H9 (cell line): ENCODE measurements at regions not wholly inside any gene's neighbourhood (a gene's known extent, or its start where the extent isn't known, plus 50 kb on each side); places are given as distances from the start of the nearest gene placed in this dataset.

Source experiments
- DNase-seq: peaks from one replicate; pipeline ENCODE4 v3.0.0-alpha.2; 2017
- H2AFZ ChIP-seq: one replicate; pipeline ENCODE4 v1.6.1; 2013; ENCODE audit warnings: mild to moderate bottlenecking, low read length, control low read depth, moderate library complexity
- H2AK5ac ChIP-seq: 2 replicates; pipeline ENCODE4 v1.6.1; 2013; ENCODE audit warnings: low read length, control low read depth, mixed read lengths; ENCODE audit not compliant: insufficient read length
- H2BK120ac ChIP-seq: one replicate; pipeline ENCODE4 v1.6.1; 2013; ENCODE audit warnings: low read depth, mild to moderate bottlenecking, low read length, control low read depth, inconsistent platforms; ENCODE audit not compliant: poor library complexity, severe bottlenecking
- H2BK12ac ChIP-seq: 2 replicates; pipeline ENCODE4 v1.6.1; 2013; ENCODE audit warnings: low read length, control low read depth, mixed read lengths, low read depth; ENCODE audit not compliant: insufficient read length
- H2BK15ac ChIP-seq: 2 replicates; pipeline ENCODE4 v1.6.1; 2013; ENCODE audit warnings: low read depth, low read length, control low read depth
- H2BK20ac ChIP-seq: one replicate; pipeline ENCODE4 v1.6.1; 2013; ENCODE audit warnings: low read depth, mild to moderate bottlenecking, low read length, control low read depth, inconsistent platforms; ENCODE audit not compliant: poor library complexity, severe bottlenecking
- H2BK5ac ChIP-seq: 2 replicates; pipeline ENCODE4 v1.6.1; 2013; ENCODE audit warnings: low read length, control low read depth, mixed read lengths; ENCODE audit not compliant: insufficient read length
- H3K14ac ChIP-seq: 2 replicates; pipeline ENCODE4 v1.6.1; 2013; ENCODE audit warnings: low read length, control low read depth; ENCODE audit not compliant: insufficient read depth
- H3K18ac ChIP-seq: 2 replicates; pipeline ENCODE4 v1.6.1; 2013; ENCODE audit warnings: low read depth, mild to moderate bottlenecking, mixed read lengths, low read length, control low read depth; ENCODE audit not compliant: insufficient read length
- H3K23ac ChIP-seq: 2 replicates; pipeline ENCODE4 v1.6.1; 2013; ENCODE audit warnings: low read length, control low read depth, mixed read lengths, low read depth; ENCODE audit not compliant: insufficient read length
- H3K23me2 ChIP-seq: 2 replicates; pipeline ENCODE4 v1.6.1; 2013; ENCODE audit warnings: low read depth, mild to moderate bottlenecking, mixed read lengths, low read length, control low read depth; ENCODE audit not compliant: insufficient read length, poor library complexity, severe bottlenecking
- H3K27ac ChIP-seq: 2 replicates; pipeline ENCODE4 v1.5.1; 2013; ENCODE audit warnings: low read length, control low read depth, mixed read lengths, low read depth; ENCODE audit not compliant: insufficient read length
- H3K27me3 ChIP-seq: 2 replicates; pipeline ENCODE4 v1.6.1; 2013; ENCODE audit warnings: low read length, control low read depth, inconsistent platforms; ENCODE audit not compliant: insufficient read depth
- H3K4ac ChIP-seq: 2 replicates; pipeline ENCODE4 v1.6.1; 2013; ENCODE audit warnings: low read depth, mild to moderate bottlenecking, control low read depth, inconsistent platforms, low read length, moderate library complexity
- H3K4me1 ChIP-seq: 2 replicates; pipeline ENCODE4 v1.6.1; 2013; ENCODE audit warnings: low read length, control low read depth, inconsistent platforms; ENCODE audit not compliant: insufficient read depth
- H3K4me2 ChIP-seq: 2 replicates; pipeline ENCODE4 v1.6.1; 2013; ENCODE audit warnings: low read length, control low read depth, mixed read lengths; ENCODE audit not compliant: insufficient read length, insufficient read depth
- H3K56ac ChIP-seq: 2 replicates; pipeline ENCODE4 v1.6.1; 2013; ENCODE audit warnings: low read depth, mild to moderate bottlenecking, mixed read lengths, low read length, control low read depth; ENCODE audit not compliant: insufficient read length
- H3K79me1 ChIP-seq: 2 replicates; pipeline ENCODE4 v1.6.1; 2013; ENCODE audit warnings: low read depth, mild to moderate bottlenecking, moderate library complexity, low read length, control low read depth, inconsistent platforms; ENCODE audit not compliant: insufficient read depth, poor library complexity, severe bottlenecking
- H3K79me2 ChIP-seq: 2 replicates; pipeline ENCODE4 v1.6.1; 2013; ENCODE audit warnings: low read length, control low read depth, inconsistent platforms; ENCODE audit not compliant: insufficient read depth
- H3K9ac ChIP-seq: 2 replicates; pipeline ENCODE4 v1.6.1; 2013; ENCODE audit warnings: low read length, control low read depth, mixed read lengths; ENCODE audit not compliant: insufficient read length; ENCODE audit errors: extremely low read depth
- H3K9me3 ChIP-seq: one replicate; pipeline ENCODE4 v1.6.1; 2013; ENCODE audit warnings: low read depth, low read length, inconsistent platforms; ENCODE audit not compliant: control insufficient read depth
- H3T11ph ChIP-seq: one replicate; pipeline ENCODE4 v1.6.1; 2013; ENCODE audit warnings: mild to moderate bottlenecking, low read length, control low read depth, inconsistent platforms
- H4K20me1 ChIP-seq: one replicate; pipeline ENCODE4 v1.6.1; 2013; ENCODE audit not compliant: control insufficient read depth, insufficient read length, insufficient read depth
- H4K5ac ChIP-seq: 2 replicates; pipeline ENCODE4 v1.6.1; 2013; ENCODE audit warnings: low read depth, mild to moderate bottlenecking, mixed read lengths, low read length, control low read depth; ENCODE audit not compliant: insufficient read length
- H4K8ac ChIP-seq: replicated peaks from 2 replicates; pipeline ENCODE4 v1.6.1; 2013; ENCODE audit warnings: low read length, control low read depth, mixed read lengths, low read depth; ENCODE audit not compliant: insufficient read length
- H4K91ac ChIP-seq: 2 replicates; pipeline ENCODE4 v1.6.1; 2013; ENCODE audit warnings: low read depth, mild to moderate bottlenecking, moderate library complexity, mixed read lengths, low read length, control low read depth; ENCODE audit not compliant: insufficient read length
- H3K27ac Mint-ChIP-seq, 3 experiments: 2 replicates in 2 of 3; 3 replicates in 1 of 3; pipeline ENCODE4 v1.8.0; 2020 to 2021; ENCODE audit warnings: mixed read lengths in 3 of 3, mild to moderate bottlenecking in 1 of 3, moderate library complexity in 1 of 3
- H3K27me3 Mint-ChIP-seq: 2 replicates; pipeline ENCODE4 v1.8.0; 2021; ENCODE audit warnings: low read depth, mild to moderate bottlenecking, moderate library complexity, mixed read lengths
- H3K36me3 Mint-ChIP-seq, 3 experiments: 2 replicates in 2 of 3; 3 replicates in 1 of 3; pipeline ENCODE4 v1.8.0; 2020 to 2021; ENCODE audit warnings: low read depth in 3 of 3, mixed read lengths in 3 of 3; ENCODE audit not compliant: insufficient read depth in 1 of 3
- H3K4me1 Mint-ChIP-seq, 2 experiments: 2 replicates each; pipeline ENCODE4 v1.8.0; 2020; ENCODE audit warnings: mixed read lengths in 2 of 2
- H3K4me3 Mint-ChIP-seq, 2 experiments: 2 replicates in 1 of 2; 3 replicates in 1 of 2; pipeline ENCODE4 v1.8.0; 2020 to 2021; ENCODE audit warnings: mild to moderate bottlenecking in 2 of 2, mixed read lengths in 2 of 2, moderate library complexity in 1 of 2
- H3K9me3 Mint-ChIP-seq, 2 experiments: 2 replicates in 1 of 2; 3 replicates in 1 of 2; pipeline ENCODE4 v1.8.0; 2020; ENCODE audit warnings: mild to moderate bottlenecking in 2 of 2, mixed read lengths in 2 of 2, moderate library complexity in 1 of 2
- WGBS: extraction: QIAGEN DNeasy Blood & Tissue Kit; methylation state at CpG from one replicate; pipeline ENCODE4 v1.1.7; 2013; ENCODE audit warnings: missing lambda C conversion rate, low lambda C conversion rate, mixed read lengths; ENCODE audit not compliant: insufficient read length; ENCODE audit errors: extremely low coverage; 5-methylcytosine and 5-hydroxymethylcytosine counted together
- TF ChIP-seq, protein P1 (sequence below): fragments of 200-600 bp; sonication (generic); conservative IDR thresholded peaks from 3 replicates; pipeline ENCODE4 v1.8.0; 2021; ENCODE audit warnings: antibody characterized with exemption, mild to moderate bottlenecking

DNA sequence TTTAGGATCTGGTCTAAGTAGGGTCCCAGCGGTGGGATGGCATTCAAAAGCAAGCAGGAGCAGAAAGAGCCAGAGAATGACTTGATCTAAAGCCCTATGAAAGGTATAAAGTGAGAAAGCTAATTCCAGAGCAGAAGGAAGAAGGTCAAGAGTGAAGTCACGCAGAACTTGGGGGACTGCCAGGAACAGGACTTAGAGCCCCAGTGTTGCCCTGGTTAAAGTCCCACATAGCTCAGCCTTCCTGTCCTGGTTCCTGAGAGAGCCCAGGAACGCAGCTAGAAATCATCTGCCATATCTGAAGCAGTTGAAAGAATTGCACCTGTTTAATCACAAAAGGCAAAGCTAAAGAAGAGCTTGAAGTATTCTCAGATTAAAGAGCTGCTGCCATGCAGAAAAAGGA is 160.6 kb upstream of the ATP1B1 start:
- Mint-ChIP-seq H3K9me3 (no peaks in the 10 kb centered on the region), H3K27ac (no peak overlapping the region), H3K4me1 (peaks cover 9 to 12% of the 10 kb centered on the region in 2 experiments)

More for the DNA sequence above, 160.6 kb upstream of the ATP1B1 start:
- Mint-ChIP-seq H3K36me3 (no peaks in the 10 kb centered on the region; a peak in 1 of 7 replicates), H3K27me3 (peaks cover 10% of the 10 kb centered on the region), H3K4me3 (no peak overlapping the region)
- peaks cover 1% of the 10 kb centered on the region; the same call in 1 of the 2 replicates for H3K4me1 ChIP-seq
- H2BK120ac ChIP-seq, result no peak overlapping the region
- H3K9ac ChIP-seq, result no peak overlapping the region
- no peaks in the 10 kb centered on the region for H3K9me3 ChIP-seq
- TF ChIP-seq, protein P1, sequence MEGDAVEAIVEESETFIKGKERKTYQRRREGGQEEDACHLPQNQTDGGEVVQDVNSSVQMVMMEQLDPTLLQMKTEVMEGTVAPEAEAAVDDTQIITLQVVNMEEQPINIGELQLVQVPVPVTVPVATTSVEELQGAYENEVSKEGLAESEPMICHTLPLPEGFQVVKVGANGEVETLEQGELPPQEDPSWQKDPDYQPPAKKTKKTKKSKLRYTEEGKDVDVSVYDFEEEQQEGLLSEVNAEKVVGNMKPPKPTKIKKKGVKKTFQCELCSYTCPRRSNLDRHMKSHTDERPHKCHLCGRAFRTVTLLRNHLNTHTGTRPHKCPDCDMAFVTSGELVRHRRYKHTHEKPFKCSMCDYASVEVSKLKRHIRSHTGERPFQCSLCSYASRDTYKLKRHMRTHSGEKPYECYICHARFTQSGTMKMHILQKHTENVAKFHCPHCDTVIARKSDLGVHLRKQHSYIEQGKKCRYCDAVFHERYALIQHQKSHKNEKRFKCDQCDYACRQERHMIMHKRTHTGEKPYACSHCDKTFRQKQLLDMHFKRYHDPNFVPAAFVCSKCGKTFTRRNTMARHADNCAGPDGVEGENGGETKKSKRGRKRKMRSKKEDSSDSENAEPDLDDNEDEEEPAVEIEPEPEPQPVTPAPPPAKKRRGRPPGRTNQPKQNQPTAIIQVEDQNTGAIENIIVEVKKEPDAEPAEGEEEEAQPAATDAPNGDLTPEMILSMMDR, result no peak
- H3K4ac ChIP-seq, result no peak overlapping the region
- H3K56ac ChIP-seq, result no peak overlapping the region
- H3K27ac ChIP-seq, result no peak overlapping the region
- H4K8ac ChIP-seq, result no peak overlapping the region
- H3K23ac ChIP-seq, result no peak overlapping the region
- no peak overlapping the region for H3K18ac ChIP-seq
- no peak overlapping the region for H3T11ph ChIP-seq
- H3K79me2 ChIP-seq, result no peaks in the 10 kb centered on the region
- no peak overlapping the region for H3K14ac ChIP-seq
- no peak overlapping the region for H2BK12ac ChIP-seq
- no peak overlapping the region for H2BK15ac ChIP-seq
- H4K20me1 ChIP-seq, result no peaks in the 10 kb centered on the region
- H4K5ac ChIP-seq, result no peak overlapping the region
- H4K91ac ChIP-seq, result no peak overlapping the region
- no peaks in the 10 kb centered on the region for H3K79me1 ChIP-seq
- no peak for DNase-seq
- no peaks in the 10 kb centered on the region for H3K23me2 ChIP-seq
- H2BK5ac ChIP-seq, result no peak overlapping the region
- no CpG with 5 or more reads among the region's 3 CpGs for WGBS
- no peak overlapping the region for H3K4me2 ChIP-seq
- H2AFZ ChIP-seq, result no peak overlapping the region
- no peak overlapping the region for H2BK20ac ChIP-seq
- H2AK5ac ChIP-seq, result no peak overlapping the region
- no peaks in the 10 kb centered on the region for H3K27me3 ChIP-seq
